ENCODE measurements at regions not wholly inside any gene's neighbourhood (a gene's known extent, or its start where the extent isn't known, plus 50 kb on each side); places are given as distances from the start of the nearest gene placed in this dataset.

DNA sequence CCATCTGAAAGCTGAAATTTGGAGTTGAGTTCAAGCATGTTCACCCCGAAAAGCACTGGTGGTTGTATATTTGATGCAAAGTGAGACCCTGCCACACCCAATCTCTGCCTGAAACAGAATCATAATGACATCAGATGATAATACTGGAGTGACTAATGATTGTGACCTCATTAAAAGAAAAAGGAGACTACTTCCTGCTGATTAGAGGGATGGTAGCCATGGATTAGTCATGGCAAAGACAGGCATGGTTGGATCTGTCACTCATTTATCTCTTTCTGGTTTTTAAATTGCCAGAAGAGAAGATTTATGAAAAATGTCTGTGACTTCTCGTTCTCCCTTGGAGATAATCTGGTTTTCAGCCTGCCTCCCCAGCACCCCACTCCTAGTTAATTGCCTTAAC lies 101.2 kb downstream of the BAMBI start:
- Histone ChIP-seq H3K36me3 (no peaks in the 10 kb centered on the region), H3K4me1 (no peaks in the 10 kb centered on the region), H3K27me3 (no peaks in the 10 kb centered on the region), H3K4me3 (no peak overlapping the region), H3K9me3 (no peaks in the 10 kb centered on the region), H3K27ac (replicated peaks in 1 of 4) (no peak overlapping the region)
- DNase-seq (ENCODE audit: extremely low spot score) = no peak
- intact Hi-C loops (cut with DNase I) = no loop called here
- WGBS = 84% methylated on average over 2 of the region's 2 CpGs
- no peak for TF ChIP-seq EP300 (IDR thresholded peaks at IDR 0.05)
- TF ChIP-seq POLR2AphosphoS5 (IDR thresholded peaks at IDR 0.05) = no peak
- TF ChIP-seq, protein P1, sequence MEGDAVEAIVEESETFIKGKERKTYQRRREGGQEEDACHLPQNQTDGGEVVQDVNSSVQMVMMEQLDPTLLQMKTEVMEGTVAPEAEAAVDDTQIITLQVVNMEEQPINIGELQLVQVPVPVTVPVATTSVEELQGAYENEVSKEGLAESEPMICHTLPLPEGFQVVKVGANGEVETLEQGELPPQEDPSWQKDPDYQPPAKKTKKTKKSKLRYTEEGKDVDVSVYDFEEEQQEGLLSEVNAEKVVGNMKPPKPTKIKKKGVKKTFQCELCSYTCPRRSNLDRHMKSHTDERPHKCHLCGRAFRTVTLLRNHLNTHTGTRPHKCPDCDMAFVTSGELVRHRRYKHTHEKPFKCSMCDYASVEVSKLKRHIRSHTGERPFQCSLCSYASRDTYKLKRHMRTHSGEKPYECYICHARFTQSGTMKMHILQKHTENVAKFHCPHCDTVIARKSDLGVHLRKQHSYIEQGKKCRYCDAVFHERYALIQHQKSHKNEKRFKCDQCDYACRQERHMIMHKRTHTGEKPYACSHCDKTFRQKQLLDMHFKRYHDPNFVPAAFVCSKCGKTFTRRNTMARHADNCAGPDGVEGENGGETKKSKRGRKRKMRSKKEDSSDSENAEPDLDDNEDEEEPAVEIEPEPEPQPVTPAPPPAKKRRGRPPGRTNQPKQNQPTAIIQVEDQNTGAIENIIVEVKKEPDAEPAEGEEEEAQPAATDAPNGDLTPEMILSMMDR (IDR thresholded peaks at IDR 0.05) = no peak
- TF ChIP-seq POLR2A (IDR thresholded peaks at IDR 0.05; ENCODE audit: low read depth) = no peak

DNA sequence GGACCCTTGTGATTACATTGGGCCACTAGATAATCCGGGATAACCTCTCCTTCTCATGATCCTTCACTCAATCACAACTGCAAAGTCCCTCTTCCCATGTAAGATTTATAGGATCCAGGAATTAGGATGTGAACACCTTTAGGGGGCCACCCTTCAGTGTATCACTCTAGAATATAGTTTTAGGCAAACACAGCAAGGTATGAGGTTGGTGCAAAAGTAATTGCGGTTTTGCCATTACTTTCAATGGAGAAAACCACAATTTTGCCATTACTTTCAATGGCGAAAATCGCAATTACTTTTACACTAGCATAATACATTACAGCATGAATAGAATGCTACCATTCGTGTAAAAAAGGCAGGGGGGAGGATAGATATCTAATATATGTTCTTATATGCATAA lies 104.0 kb downstream of the BAMBI start:
- intact Hi-C loops (cut with DNase I) = no loop called here
- TF ChIP-seq, protein P1 (IDR thresholded peaks at IDR 0.05) = no peak
- TF ChIP-seq POLR2AphosphoS5 (IDR thresholded peaks at IDR 0.05) (no peak), EP300 (IDR thresholded peaks at IDR 0.05) (no peak), POLR2A (IDR thresholded peaks at IDR 0.05; ENCODE audit: low read depth) (no peak)
- Histone ChIP-seq H3K27ac (replicated peaks in 1 of 4) (no peak overlapping the region), H3K9me3 (no peaks in the 10 kb centered on the region), H3K27me3 (no peaks in the 10 kb centered on the region), H3K36me3 (no peaks in the 10 kb centered on the region), H3K4me1 (no peaks in the 10 kb centered on the region), H3K4me3 (no peak overlapping the region)
- WGBS = 95% methylated on average over 5 of the region's 5 CpGs
- no peak for DNase-seq (ENCODE audit: extremely low spot score)

DNA sequence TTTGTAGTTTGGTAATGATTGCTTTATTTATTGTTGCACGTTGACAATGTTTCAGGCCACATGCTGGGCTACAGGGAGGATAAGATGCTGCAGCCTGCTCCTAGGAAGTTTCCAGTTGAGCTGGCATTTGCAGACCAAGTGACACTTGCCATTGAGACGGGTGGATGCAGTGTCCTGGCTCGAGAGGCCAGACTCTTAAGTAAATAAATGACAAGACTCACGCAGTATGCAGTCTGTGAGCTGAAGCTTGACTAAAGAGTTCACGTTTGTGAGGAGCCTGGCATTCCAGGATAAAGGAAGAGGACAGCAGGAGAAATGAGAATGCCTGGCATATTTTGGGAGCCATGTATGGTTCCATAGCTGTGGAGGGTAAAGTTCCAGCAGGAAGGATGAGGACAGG lies 105.8 kb downstream of the BAMBI start:
- intact Hi-C loops (cut with DNase I) = no loop called here
- H3K36me3 ChIP-seq = no peaks in the 10 kb centered on the region
- 86% methylated on average over 5 of the region's 5 CpGs for WGBS
- no peak overlapping the region for H3K4me3 ChIP-seq
- no peaks in the 10 kb centered on the region for H3K4me1 ChIP-seq
- no peak for DNase-seq (ENCODE audit: extremely low spot score)
- no peaks in the 10 kb centered on the region for H3K9me3 ChIP-seq
- no peak overlapping the region for H3K27ac ChIP-seq (replicated peaks in 1 of 4)
- TF ChIP-seq POLR2A (IDR thresholded peaks at IDR 0.05; ENCODE audit: low read depth) = no peak
- no peak for TF ChIP-seq POLR2AphosphoS5 (IDR thresholded peaks at IDR 0.05)
- TF ChIP-seq, protein P1 (IDR thresholded peaks at IDR 0.05) = no peak
- no peak for TF ChIP-seq EP300 (IDR thresholded peaks at IDR 0.05)
- H3K27me3 ChIP-seq = no peaks in the 10 kb centered on the region

DNA sequence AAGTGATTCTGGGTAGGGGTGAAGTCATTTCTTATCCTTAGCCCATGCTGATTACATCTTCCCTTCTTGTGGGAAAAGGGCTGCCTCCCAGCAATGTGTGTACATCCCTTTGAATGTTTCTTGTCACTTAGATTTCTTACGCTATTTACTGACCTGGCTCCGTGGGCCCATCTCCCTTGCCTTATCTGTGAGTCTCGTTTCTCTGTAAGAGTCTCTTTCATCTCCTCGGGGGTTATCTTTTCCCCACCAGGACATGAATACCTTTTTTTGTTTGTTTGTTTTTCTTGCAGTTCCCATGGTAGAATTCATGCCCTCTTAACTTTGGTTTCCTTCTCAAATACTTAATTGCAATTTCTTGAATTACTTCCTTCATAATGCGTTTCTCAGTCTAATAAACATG lies 107.7 kb downstream of the BAMBI start:
- 70% methylated on average over 5 of the region's 5 CpGs for WGBS
- H3K4me1 ChIP-seq = no peaks in the 10 kb centered on the region
- no peaks in the 10 kb centered on the region for H3K9me3 ChIP-seq
- TF ChIP-seq EP300 (IDR thresholded peaks at IDR 0.05) (no peak), POLR2AphosphoS5 (IDR thresholded peaks at IDR 0.05) (no peak), POLR2A (IDR thresholded peaks at IDR 0.05; ENCODE audit: low read depth) (no peak)
- TF ChIP-seq, protein P1 (IDR thresholded peaks at IDR 0.05) = no peak
- no peak overlapping the region for H3K4me3 ChIP-seq
- no peaks in the 10 kb centered on the region for H3K27me3 ChIP-seq
- no peaks in the 10 kb centered on the region for H3K36me3 ChIP-seq
- DNase-seq (ENCODE audit: extremely low spot score) = no peak
- intact Hi-C loops (cut with DNase I) = no loop called here
- H3K27ac ChIP-seq (replicated peaks in 1 of 4) = no peak overlapping the region

DNA sequence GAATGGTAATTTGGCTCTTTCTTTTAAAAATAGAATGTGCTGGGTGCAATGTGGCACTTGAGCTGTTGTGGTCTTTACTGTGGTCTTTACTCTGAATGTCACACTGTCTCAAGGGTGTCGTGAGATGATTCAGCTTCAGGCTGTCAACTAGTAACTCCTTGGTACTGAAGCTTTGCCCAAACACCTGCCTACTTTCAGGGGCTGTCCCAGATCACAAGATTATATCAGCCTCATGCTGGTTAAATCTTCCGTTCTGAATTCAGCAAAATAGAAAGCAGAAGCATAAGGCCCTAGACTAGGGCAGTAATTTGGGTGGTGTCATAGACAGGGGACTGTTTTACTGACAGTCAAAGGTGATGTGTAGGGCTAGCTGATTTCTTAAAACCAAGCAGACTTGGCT lies 110.9 kb downstream of the BAMBI start:
- Histone ChIP-seq H3K9me3 (no peaks in the 10 kb centered on the region), H3K27me3 (no peaks in the 10 kb centered on the region), H3K4me3 (no peak overlapping the region), H3K27ac (replicated peaks in 1 of 4) (no peak overlapping the region), H3K4me1 (no peaks in the 10 kb centered on the region), H3K36me3 (no peaks in the 10 kb centered on the region)
- DNase-seq (ENCODE audit: extremely low spot score) = no peak
- TF ChIP-seq, protein P1 (IDR thresholded peaks at IDR 0.05) = no peak
- no peak for TF ChIP-seq POLR2A (IDR thresholded peaks at IDR 0.05; ENCODE audit: low read depth)
- no peak for TF ChIP-seq POLR2AphosphoS5 (IDR thresholded peaks at IDR 0.05)
- TF ChIP-seq EP300 (IDR thresholded peaks at IDR 0.05) = no peak
- 86% methylated on average over 2 of the region's 2 CpGs for WGBS
- intact Hi-C loops (cut with DNase I) = no loop called here
